NCI-H446 treated with DMSO at 0.1 percent for 48 hours (cell line): ENCODE measurements at regions not wholly inside any gene's neighbourhood (a gene's known extent, or its start where the extent isn't known, plus 50 kb on each side); places are given as distances from the start of the nearest gene placed in this dataset.

Experiments used
- DNase-seq: peaks from one replicate; lab custom pipeline; 2025; lab: John Stamatoyannopoulos, UW

- DNase-seq, result no peak
Observed at GRCh38 chr12:78697817-78698415, 166.7 kb upstream of the SYT1 start.

- DNase-seq, result no peak
Observed at GRCh38 chr12:78698747-78699146, 165.8 kb upstream of the SYT1 start.

GRCh38 chr12:78700565-78700964 is 164.0 kb upstream of the SYT1 start:
- no peak for DNase-seq

- DNase-seq, result no peak
Observed at GRCh38 chr12:78703820-78704525, 160.6 kb upstream of the SYT1 start.

- DNase-seq, result no peak
Observed at GRCh38 chr12:78711954-78712353, 152.6 kb upstream of the SYT1 start.

- no peak for DNase-seq
Observed at GRCh38 chr12:78712834-78713481, 151.6 kb upstream of the SYT1 start.

GRCh38 chr12:78719721-78720120 is 144.9 kb upstream of the SYT1 start:
- DNase-seq, result no peak

GRCh38 chr12:78721906-78722305 is 142.7 kb upstream of the SYT1 start:
- no peak for DNase-seq

GRCh38 chr12:78725033-78725432 is 139.5 kb upstream of the SYT1 start:
- DNase-seq, result no peak

- no peak for DNase-seq
Observed at GRCh38 chr12:78725951-78726580, 138.5 kb upstream of the SYT1 start.

GRCh38 chr12:78726854-78727253 is 137.7 kb upstream of the SYT1 start:
- DNase-seq, result no peak

- DNase-seq, result no peak
Observed at GRCh38 chr12:78732481-78732880, 132.1 kb upstream of the SYT1 start.

- no peak for DNase-seq
Observed at GRCh38 chr12:78739653-78740052, 124.9 kb upstream of the SYT1 start.

GRCh38 chr12:78746001-78746400 is 118.6 kb upstream of the SYT1 start:
- no peak for DNase-seq

- no peak for DNase-seq
Observed at GRCh38 chr12:78753058-78753457, 111.5 kb upstream of the SYT1 start.

- DNase-seq, result no peak
Observed at GRCh38 chr12:78756936-78757335, 107.6 kb upstream of the SYT1 start.

GRCh38 chr12:78759367-78759766 is 105.2 kb upstream of the SYT1 start:
- DNase-seq, result no peak

- DNase-seq, result no peak
Observed at GRCh38 chr12:78760906-78761305, 103.7 kb upstream of the SYT1 start.

- DNase-seq, result no peak
Observed at GRCh38 chr12:78764913-78765312, 99.7 kb upstream of the SYT1 start.

GRCh38 chr12:78767264-78767981 is 97.2 kb upstream of the SYT1 start:
- DNase-seq, result no peak

- DNase-seq, result no peak
Observed at GRCh38 chr12:78778339-78778738, 86.2 kb upstream of the SYT1 start.

- DNase-seq, result no peak
Observed at GRCh38 chr12:78787576-78787975, 77.0 kb upstream of the SYT1 start.
